Karpas-422 (cell line): ENCODE measurements at regions not wholly inside any gene's neighbourhood (a gene's known extent, or its start where the extent isn't known, plus 50 kb on each side); places are given as distances from the start of the nearest gene placed in this dataset.

Experiments used
- DNase-seq: peaks from one replicate; pipeline ENCODE4 v3.0.0-alpha.2; 2015
- H2AFZ ChIP-seq: fragments of 200-600 bp; sonication (generic); 2 replicates; pipeline ENCODE4 v1.6.1; 2014; ENCODE audit warnings: antibody characterized with exemption, low read length, mixed read lengths
- H3K27ac ChIP-seq: fragments of 200-600 bp; sonication (generic); 2 replicates; pipeline ENCODE4 v1.5.1; 2014; ENCODE audit warnings: mild to moderate bottlenecking, low read length, moderate library complexity
- H3K27me3 ChIP-seq: fragments of 200-600 bp; sonication (generic); 2 replicates; pipeline ENCODE4 v1.6.1; 2014; ENCODE audit warnings: low read length, mixed read lengths
- H3K36me3 ChIP-seq: fragments of 200-600 bp; sonication (generic); 2 replicates; pipeline ENCODE4 v1.6.1; 2014; ENCODE audit warnings: low read length, mixed read lengths; ENCODE audit not compliant: insufficient read depth
- H3K4me1 ChIP-seq: fragments of 200-600 bp; sonication (generic); 2 replicates; pipeline ENCODE4 v1.6.1; 2014; ENCODE audit warnings: mild to moderate bottlenecking, low read length, mixed read lengths
- H3K4me2 ChIP-seq: fragments of 200-600 bp; sonication (generic); 2 replicates; pipeline ENCODE4 v1.6.1; 2014; ENCODE audit warnings: low read length, low read depth, mild to moderate bottlenecking; ENCODE audit not compliant: poor library complexity, severe bottlenecking
- H3K4me3 ChIP-seq: fragments of 200-600 bp; sonication (generic); 2 replicates; pipeline ENCODE4 v1.5.1; 2014; ENCODE audit warnings: mild to moderate bottlenecking, antibody characterized with exemption, low read length, mixed read lengths
- H3K79me2 ChIP-seq: fragments of 200-600 bp; sonication (generic); 2 replicates; pipeline ENCODE4 v1.6.1; 2014; ENCODE audit warnings: mild to moderate bottlenecking, low read length, mixed read lengths
- H3K9ac ChIP-seq: fragments of 200-600 bp; sonication (generic); 2 replicates; pipeline ENCODE4 v1.6.0; 2014; ENCODE audit warnings: low read length
- H3K9me2 ChIP-seq: fragments of 200-600 bp; sonication (generic), shearing (Covaris generic); replicated peaks from 2 replicates; pipeline ENCODE4 v1.6.0; 2014; ENCODE audit warnings: mild to moderate bottlenecking, low read length, moderate library complexity; ENCODE audit not compliant: insufficient read depth
- H3K9me3 ChIP-seq: fragments of 300-700, 200-600 bp; sonication (generic); 2 replicates; pipeline ENCODE4 v1.6.1; 2014; ENCODE audit warnings: low read length, mixed read lengths
- H4K20me1 ChIP-seq: fragments of 200-600 bp; sonication (generic); 2 replicates; pipeline ENCODE4 v1.6.1; 2014; ENCODE audit warnings: mild to moderate bottlenecking, antibody characterized with exemption, low read length, low read depth; ENCODE audit not compliant: insufficient read depth

DNA sequence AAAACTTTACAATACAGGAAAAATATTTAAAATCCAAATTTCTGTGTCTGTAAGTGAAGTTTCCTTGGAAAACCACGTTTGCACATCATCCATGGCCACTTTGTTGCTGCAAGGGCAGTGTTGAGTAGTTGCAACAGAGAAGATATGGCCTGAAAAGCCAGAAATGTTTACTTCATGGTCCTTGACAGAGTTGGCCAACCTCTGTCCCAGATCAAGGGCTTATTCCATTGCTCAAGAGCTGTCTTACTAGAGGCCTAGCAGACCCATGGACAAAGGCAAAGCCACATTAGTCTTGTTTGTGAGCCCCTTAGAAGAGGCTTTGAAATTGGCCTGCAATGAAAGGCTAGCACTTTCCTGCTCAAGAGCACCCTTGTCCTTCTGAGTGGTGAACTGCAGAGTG, 119.4 kb downstream of the GAS1 start:
- H3K4me1 ChIP-seq = no peaks in the 10 kb centered on the region
- H3K9me2 ChIP-seq = no peaks in the 10 kb centered on the region
- H3K27ac ChIP-seq = no peak overlapping the region
- H4K20me1 ChIP-seq = no peaks in the 10 kb centered on the region
- H3K4me2 ChIP-seq = no peak overlapping the region
- no peaks in the 10 kb centered on the region for H3K9me3 ChIP-seq
- H3K9ac ChIP-seq = no peak overlapping the region
- no peak overlapping the region for H3K4me3 ChIP-seq
- H2AFZ ChIP-seq = no peak overlapping the region
- DNase-seq = peak; percentile 20
- H3K27me3 ChIP-seq = no peaks in the 10 kb centered on the region
- H3K36me3 ChIP-seq = no peaks in the 10 kb centered on the region
- H3K79me2 ChIP-seq = no peaks in the 10 kb centered on the region

DNA sequence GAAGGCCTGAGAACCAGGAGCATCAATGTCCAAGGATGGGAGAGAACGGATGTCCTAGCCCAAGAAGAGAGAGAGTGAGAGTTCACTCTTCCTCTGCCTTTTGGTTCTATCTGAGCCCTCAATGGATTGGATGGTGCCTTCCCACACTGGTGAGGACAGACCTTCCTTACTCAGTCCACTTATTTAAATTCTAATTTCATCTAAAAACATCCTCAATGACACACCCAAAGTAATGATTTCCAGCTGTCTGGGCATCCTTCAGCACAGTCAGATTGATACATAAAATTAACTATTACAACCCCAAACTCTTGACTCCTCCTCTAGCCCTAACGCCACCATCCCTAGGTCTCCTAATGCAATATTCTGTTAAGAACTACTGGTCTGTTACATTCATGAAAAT, 122.0 kb downstream of the GAS1 start:
- Histone ChIP-seq H3K9me2 (no peaks in the 10 kb centered on the region), H4K20me1 (no peaks in the 10 kb centered on the region), H2AFZ (no peak overlapping the region), H3K9me3 (no peaks in the 10 kb centered on the region), H3K79me2 (no peaks in the 10 kb centered on the region), H3K9ac (no peak overlapping the region), H3K4me3 (no peak overlapping the region), H3K4me1 (no peaks in the 10 kb centered on the region), H3K4me2 (no peak overlapping the region), H3K36me3 (no peaks in the 10 kb centered on the region), H3K27ac (no peak overlapping the region), H3K27me3 (no peaks in the 10 kb centered on the region)
- DNase-seq = peak; percentile 28

DNA sequence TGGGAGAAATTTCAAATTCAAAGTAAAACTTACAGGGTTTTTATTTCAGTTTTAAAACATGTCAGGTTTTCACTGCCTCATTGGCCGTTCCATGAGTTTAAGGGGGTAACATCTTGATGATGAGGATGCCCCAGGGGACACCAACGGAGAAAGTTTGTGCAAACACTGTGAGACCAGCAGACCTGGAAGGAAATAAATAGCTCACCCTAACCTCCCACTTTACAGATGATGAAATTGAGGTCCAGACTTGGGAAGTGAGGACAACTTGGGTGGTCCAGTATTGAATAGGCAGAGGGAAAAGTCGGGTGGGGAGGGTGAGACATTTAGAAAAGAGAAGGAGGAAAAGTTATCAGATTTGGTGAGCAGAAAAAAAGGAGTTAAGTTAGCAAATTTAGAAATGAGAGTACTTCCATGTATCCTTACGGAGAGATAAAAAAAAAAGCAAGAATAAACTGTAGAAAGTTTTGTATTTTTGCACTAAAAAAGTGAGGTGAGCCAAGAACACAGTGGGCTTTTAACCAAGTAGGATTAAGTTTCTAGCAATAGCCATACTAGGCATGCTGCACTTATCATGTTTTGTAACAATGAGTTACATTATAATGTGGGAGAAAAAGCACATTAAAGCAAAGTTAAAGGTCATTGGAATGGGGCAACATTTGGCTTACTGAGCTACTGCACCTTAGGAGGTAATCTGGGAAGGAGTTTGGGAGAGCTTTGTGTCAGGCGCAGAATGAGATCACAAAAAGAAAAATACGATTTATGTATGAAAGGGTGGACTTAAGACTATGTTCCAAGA, 125.1 kb downstream of the GAS1 start:
- no peaks in the 10 kb centered on the region for H4K20me1 ChIP-seq
- no peak overlapping the region for H3K4me3 ChIP-seq
- no peak overlapping the region for H3K4me2 ChIP-seq
- H3K27me3 ChIP-seq = no peaks in the 10 kb centered on the region
- no peak overlapping the region for H2AFZ ChIP-seq
- H3K9ac ChIP-seq = no peak overlapping the region
- DNase-seq = peak; percentile 35
- H3K79me2 ChIP-seq = no peaks in the 10 kb centered on the region
- no peaks in the 10 kb centered on the region for H3K36me3 ChIP-seq
- H3K4me1 ChIP-seq = no peaks in the 10 kb centered on the region
- no peak overlapping the region for H3K27ac ChIP-seq
- H3K9me3 ChIP-seq = no peaks in the 10 kb centered on the region
- no peaks in the 10 kb centered on the region for H3K9me2 ChIP-seq

DNA sequence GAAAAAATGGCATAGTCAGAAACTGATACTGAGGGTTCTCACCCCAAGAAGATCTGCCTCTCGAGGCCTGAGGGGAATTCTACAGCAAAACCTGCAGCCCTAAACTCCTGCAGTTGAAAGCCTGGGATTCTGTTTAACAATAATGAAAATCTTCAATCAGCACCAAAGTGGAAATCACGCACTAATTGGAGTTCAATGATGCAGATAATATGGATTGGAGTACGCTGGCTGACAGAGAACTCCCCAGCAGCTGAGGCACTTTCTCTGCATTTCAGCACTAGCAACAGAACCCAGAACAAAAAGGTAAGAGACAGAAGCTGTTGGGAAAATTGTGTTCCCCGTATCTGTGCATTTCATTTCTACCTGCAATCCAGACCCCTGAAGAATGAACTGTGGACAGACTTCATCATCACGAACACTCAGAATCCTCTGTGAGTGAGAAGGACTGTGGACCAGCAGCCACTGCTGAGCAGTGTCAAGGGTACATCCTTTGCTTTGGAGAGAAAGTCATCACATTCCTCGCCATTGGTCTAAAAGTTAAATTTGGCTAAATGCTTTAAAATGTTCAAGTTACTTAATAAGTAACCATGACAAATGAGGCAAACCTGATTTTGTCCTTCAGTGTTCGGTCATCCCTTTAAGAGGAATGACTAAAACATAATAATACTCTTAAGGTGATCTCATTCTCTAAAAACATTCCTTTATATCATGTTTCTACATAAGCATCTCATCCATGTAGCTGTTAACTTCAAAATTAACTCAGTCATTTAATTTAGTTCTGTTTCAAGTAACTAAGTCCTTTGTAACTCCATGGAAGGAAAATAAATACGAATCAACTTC, 126.1 kb downstream of the GAS1 start:
- H3K27me3 ChIP-seq = no peaks in the 10 kb centered on the region
- H3K36me3 ChIP-seq = no peaks in the 10 kb centered on the region
- no peaks in the 10 kb centered on the region for H3K79me2 ChIP-seq
- no peaks in the 10 kb centered on the region for H4K20me1 ChIP-seq
- no peak overlapping the region for H3K4me3 ChIP-seq
- H3K4me2 ChIP-seq = no peak overlapping the region
- no peak for DNase-seq
- no peak overlapping the region for H3K9ac ChIP-seq
- no peaks in the 10 kb centered on the region for H3K9me3 ChIP-seq
- H3K4me1 ChIP-seq = no peaks in the 10 kb centered on the region
- H3K27ac ChIP-seq = no peak overlapping the region
- no peak overlapping the region for H2AFZ ChIP-seq
- H3K9me2 ChIP-seq = no peaks in the 10 kb centered on the region

DNA sequence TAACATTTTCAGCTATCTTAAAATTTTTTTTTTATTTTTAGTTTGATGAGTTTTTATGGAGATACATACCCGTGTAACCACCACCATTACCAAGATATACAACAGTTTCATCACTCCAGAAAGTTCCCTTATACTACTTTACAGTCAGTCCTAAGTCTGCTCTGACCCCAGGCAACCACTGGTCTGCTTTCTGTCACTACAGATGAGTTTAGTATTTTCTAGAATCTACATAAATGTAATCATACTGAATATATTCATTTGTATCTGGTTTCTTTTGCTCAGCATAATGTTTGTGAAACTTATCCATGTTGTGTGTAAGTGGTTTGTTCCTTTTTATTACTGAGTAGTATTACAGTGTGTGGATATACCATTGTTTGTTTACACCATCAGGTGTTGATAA, 127.8 kb downstream of the GAS1 start:
- H3K36me3 ChIP-seq = no peaks in the 10 kb centered on the region
- H2AFZ ChIP-seq = no peak overlapping the region
- peak; percentile 31 for DNase-seq
- no peak overlapping the region for H3K4me3 ChIP-seq
- no peaks in the 10 kb centered on the region for H3K27me3 ChIP-seq
- H3K9me2 ChIP-seq = no peaks in the 10 kb centered on the region
- no peaks in the 10 kb centered on the region for H3K9me3 ChIP-seq
- H3K79me2 ChIP-seq = no peaks in the 10 kb centered on the region
- no peaks in the 10 kb centered on the region for H3K4me1 ChIP-seq
- H3K9ac ChIP-seq = no peak overlapping the region
- no peak overlapping the region for H3K4me2 ChIP-seq
- no peak overlapping the region for H3K27ac ChIP-seq
- no peaks in the 10 kb centered on the region for H4K20me1 ChIP-seq

DNA sequence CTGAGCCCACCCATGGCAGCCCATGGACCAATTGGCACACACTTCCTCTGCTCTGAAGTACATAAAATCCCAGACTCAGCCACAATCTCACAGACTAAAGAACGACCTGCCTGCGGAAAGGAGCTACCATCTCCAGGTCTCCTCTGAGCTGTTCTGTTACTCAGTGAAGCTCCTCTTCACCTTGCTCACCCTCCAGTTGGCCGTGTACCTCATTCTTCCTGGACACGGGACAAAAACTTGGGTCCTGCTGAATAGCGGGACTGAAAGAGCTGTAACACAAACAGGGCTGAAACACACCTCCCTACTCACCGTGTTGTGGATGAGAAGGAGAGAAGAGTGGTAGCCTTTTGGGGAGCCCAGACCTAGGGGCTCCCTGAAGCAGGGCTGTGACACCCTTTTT, 128.7 kb downstream of the GAS1 start:
- Histone ChIP-seq H3K9me2 (no peaks in the 10 kb centered on the region), H3K36me3 (no peaks in the 10 kb centered on the region), H4K20me1 (no peaks in the 10 kb centered on the region), H3K9ac (no peak overlapping the region), H3K27me3 (no peaks in the 10 kb centered on the region), H3K79me2 (no peaks in the 10 kb centered on the region), H3K4me3 (no peak overlapping the region), H3K4me2 (no peak overlapping the region), H3K27ac (no peak overlapping the region), H3K4me1 (no peaks in the 10 kb centered on the region), H2AFZ (no peak overlapping the region), H3K9me3 (no peaks in the 10 kb centered on the region)
- DNase-seq = no peak

DNA sequence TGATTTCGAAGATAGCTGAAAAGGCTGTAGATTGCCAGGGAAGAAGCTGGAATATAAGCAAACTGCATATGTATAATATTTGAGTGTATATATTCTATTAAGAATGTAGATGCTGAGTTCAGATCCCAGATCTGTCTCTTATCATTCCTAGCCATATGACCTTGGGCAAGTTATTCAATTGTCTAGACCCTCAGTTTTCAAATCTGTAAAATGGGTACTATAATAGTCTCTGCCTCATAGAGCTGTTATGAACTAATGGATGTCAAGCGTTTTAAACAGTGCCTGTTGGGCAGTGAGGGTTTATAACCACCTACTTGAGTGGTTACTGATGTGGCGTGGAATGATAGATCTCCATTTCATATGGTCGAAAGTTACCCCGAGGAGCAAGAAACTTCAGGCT, 130.4 kb downstream of the GAS1 start:
- no peaks in the 10 kb centered on the region for H4K20me1 ChIP-seq
- no peak overlapping the region for H3K27ac ChIP-seq
- H3K27me3 ChIP-seq = no peaks in the 10 kb centered on the region
- H3K79me2 ChIP-seq = no peaks in the 10 kb centered on the region
- no peak overlapping the region for H3K4me3 ChIP-seq
- H2AFZ ChIP-seq = no peak overlapping the region
- no peaks in the 10 kb centered on the region for H3K9me2 ChIP-seq
- H3K36me3 ChIP-seq = no peaks in the 10 kb centered on the region
- no peaks in the 10 kb centered on the region for H3K9me3 ChIP-seq
- H3K9ac ChIP-seq = no peak overlapping the region
- H3K4me1 ChIP-seq = no peaks in the 10 kb centered on the region
- H3K4me2 ChIP-seq = no peak overlapping the region
- no peak for DNase-seq

DNA sequence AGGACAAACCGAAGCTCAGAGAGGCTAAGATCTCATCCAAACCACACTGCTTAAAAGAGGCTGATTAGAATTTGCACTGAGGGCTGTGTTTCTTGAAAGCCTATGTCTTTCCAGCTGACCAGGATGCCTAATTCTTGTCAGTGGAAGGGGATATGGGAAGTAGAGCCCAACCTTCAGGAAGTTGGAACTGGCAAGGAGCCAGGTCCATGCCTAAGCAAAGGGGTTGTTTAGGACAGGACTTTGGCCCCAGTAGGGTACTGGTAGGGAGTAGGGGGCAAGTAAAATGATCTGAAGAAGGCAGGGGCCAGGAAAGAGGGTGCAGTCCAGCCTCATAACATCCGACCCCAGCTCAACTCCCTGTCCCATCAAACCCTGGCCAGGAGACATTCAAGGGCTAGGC, 130.9 kb downstream of the GAS1 start:
- H3K4me3 ChIP-seq = no peak overlapping the region
- H3K9me2 ChIP-seq = no peaks in the 10 kb centered on the region
- H3K4me2 ChIP-seq = no peak overlapping the region
- no peaks in the 10 kb centered on the region for H3K36me3 ChIP-seq
- no peaks in the 10 kb centered on the region for H3K4me1 ChIP-seq
- no peaks in the 10 kb centered on the region for H4K20me1 ChIP-seq
- H2AFZ ChIP-seq = no peak overlapping the region
- no peaks in the 10 kb centered on the region for H3K79me2 ChIP-seq
- H3K9me3 ChIP-seq = no peaks in the 10 kb centered on the region
- no peak overlapping the region for H3K9ac ChIP-seq
- H3K27me3 ChIP-seq = no peaks in the 10 kb centered on the region
- H3K27ac ChIP-seq = no peak overlapping the region
- DNase-seq = no peak
